ENCODE measurements at regions not wholly inside any gene's neighbourhood (a gene's known extent, or its start where the extent isn't known, plus 50 kb on each side); places are given as distances from the start of the nearest gene placed in this dataset.

DNA sequence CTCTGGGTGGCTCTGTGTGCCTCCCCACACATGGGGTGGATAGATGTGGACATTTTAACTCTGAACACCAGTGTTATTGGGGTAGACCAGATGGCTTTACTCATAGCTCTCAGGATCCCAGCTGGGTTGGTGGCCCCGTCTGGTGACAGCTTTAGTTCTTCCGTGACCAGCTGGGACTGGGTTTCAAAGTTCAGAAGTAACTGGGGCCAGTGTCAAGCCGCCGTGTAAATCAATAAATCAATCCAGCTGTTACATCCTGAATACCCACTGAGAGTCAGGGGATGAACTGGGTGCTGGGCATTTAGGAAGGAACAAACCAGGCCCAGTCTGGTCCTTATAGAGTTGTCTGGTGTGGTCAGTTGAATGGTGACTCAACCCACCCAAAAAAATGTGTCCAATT is 269.4 kb downstream of the CTTN start:
- Histone ChIP-seq H3K4me3 (no peak overlapping the region), H3K9me3 (no peaks in the 10 kb centered on the region), H3K27ac (no peak overlapping the region), H3K27me3 (ENCODE audit: insufficient read depth in 3 of 3, low read length in 2 of 3) (peaks cover 0 to 35% (median 2%) of the 10 kb centered on the region in 3 donors), H3K4me1 (peaks cover 7% of the 10 kb centered on the region), H3K36me3 (ENCODE audit: insufficient read depth in 1 of 2, low read depth in 1 of 2) (no peaks in the 10 kb centered on the region)
- intact Hi-C loops (cut with DNase I) = no loop called here
- DNase-seq (no peak), ATAC-seq (no peak)
- TF ChIP-seq, protein P1, sequence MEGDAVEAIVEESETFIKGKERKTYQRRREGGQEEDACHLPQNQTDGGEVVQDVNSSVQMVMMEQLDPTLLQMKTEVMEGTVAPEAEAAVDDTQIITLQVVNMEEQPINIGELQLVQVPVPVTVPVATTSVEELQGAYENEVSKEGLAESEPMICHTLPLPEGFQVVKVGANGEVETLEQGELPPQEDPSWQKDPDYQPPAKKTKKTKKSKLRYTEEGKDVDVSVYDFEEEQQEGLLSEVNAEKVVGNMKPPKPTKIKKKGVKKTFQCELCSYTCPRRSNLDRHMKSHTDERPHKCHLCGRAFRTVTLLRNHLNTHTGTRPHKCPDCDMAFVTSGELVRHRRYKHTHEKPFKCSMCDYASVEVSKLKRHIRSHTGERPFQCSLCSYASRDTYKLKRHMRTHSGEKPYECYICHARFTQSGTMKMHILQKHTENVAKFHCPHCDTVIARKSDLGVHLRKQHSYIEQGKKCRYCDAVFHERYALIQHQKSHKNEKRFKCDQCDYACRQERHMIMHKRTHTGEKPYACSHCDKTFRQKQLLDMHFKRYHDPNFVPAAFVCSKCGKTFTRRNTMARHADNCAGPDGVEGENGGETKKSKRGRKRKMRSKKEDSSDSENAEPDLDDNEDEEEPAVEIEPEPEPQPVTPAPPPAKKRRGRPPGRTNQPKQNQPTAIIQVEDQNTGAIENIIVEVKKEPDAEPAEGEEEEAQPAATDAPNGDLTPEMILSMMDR (IDR thresholded peaks at IDR 0.05) = no peak
- 36 to 56% (median 49%) methylated on average over 4 of the region's 4 CpGs for WGBS, 3 donors

DNA sequence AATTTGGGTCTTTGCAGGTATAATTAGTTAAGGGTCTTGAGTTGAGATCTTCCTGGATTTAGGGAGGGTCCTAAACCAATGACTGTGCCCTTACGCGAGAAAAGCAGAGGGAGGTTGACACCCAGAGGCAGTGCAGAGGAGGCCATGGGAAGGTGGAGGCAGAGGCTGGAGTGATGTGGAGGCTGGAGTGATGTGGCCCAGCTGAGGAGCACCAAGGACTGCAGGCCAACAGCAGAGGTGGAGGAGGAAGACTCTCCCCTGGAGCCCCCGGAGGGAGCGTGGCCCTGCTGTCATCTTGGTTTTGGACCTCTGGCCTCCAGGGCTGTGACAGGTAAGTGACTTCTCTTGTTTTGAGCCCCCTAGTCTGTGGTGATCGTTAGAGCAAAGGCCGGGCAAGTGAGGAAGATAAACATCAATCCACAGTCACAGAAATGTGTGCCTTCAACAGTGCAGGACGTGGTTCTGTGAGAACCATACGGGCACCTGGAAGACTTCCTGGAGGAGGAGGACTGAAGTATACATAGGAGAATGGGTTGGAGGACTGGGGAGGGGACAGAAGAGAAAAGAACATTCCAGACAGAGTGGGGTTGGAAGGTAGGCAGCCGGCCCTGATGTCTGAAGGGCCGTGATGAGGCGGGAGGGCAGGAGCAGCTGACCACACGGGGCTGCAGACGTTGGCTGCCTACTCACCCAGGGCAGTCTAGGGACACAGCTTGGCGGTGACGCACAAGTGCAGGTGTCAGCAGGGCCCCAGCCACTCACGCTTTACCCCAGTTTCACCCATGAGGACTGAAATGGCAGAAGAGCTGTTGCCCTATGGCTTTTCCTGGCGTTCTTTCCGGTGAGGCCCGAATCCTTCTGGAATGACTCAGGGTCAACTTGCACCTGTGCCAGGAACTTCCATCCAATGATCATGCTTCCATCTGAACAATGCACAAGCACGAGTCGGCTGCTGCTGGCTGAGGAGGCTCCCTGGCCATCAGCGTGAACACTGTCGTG is 270.2 kb downstream of the CTTN start:
- intact Hi-C loops (cut with DNase I) = no loop called here
- no peaks in the 10 kb centered on the region for H3K9me3 ChIP-seq
- DNase-seq (no peak), ATAC-seq (peak in 1 of 4 donors; percentile 21)
- no peak overlapping the region for H3K27ac ChIP-seq
- 50 to 58% (median 55%) methylated on average over 23 of the region's 23 CpGs for WGBS, 3 donors
- H3K36me3 ChIP-seq (ENCODE audit: insufficient read depth in 1 of 2, low read depth in 1 of 2) = no peaks in the 10 kb centered on the region
- H3K4me3 ChIP-seq = no peak overlapping the region
- TF ChIP-seq, protein P1 (IDR thresholded peaks at IDR 0.05) = no peak
- peaks cover 0 to 30% (median under 1%) of the 10 kb centered on the region in 3 donors for H3K27me3 ChIP-seq (ENCODE audit: insufficient read depth in 3 of 3, low read length in 2 of 3)
- H3K4me1 ChIP-seq = peaks cover 5% of the 10 kb centered on the region

DNA sequence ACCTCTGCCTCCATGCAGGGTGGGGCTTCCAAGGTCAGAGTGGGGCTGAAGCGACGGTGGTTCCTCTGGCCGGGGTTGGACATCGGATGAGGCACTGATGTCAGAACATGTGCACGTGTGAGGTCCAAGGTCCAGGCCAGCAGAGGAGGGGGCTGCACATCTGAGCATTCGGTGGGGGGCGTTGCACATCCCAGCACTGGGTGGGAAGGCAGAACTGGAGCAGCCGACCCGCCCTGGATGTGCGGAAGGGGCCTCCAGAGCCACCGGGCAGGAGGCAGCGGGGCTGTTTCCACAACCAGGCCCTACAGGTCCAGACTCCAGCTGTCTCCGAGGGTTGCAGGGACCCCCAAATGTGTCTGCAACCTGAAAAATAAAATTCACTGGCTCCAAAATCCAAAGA is 271.0 kb downstream of the CTTN start:
- no peak for ATAC-seq
- Histone ChIP-seq H3K27me3 (ENCODE audit: insufficient read depth in 3 of 3, low read length in 2 of 3) (peaks cover 0 to 29% (median 1%) of the 10 kb centered on the region in 3 donors), H3K27ac (no peak overlapping the region), H3K4me3 (no peak overlapping the region), H3K9me3 (no peaks in the 10 kb centered on the region), H3K4me1 (no peaks in the 10 kb centered on the region), H3K36me3 (ENCODE audit: insufficient read depth in 1 of 2, low read depth in 1 of 2) (no peaks in the 10 kb centered on the region)
- 67 to 76% (median 70%) methylated on average over 13 of the region's 13 CpGs for WGBS, 3 donors
- intact Hi-C loops (cut with DNase I) = no loop called here
- TF ChIP-seq, protein P1 (IDR thresholded peaks at IDR 0.05) = no peak
- no peak for DNase-seq

DNA sequence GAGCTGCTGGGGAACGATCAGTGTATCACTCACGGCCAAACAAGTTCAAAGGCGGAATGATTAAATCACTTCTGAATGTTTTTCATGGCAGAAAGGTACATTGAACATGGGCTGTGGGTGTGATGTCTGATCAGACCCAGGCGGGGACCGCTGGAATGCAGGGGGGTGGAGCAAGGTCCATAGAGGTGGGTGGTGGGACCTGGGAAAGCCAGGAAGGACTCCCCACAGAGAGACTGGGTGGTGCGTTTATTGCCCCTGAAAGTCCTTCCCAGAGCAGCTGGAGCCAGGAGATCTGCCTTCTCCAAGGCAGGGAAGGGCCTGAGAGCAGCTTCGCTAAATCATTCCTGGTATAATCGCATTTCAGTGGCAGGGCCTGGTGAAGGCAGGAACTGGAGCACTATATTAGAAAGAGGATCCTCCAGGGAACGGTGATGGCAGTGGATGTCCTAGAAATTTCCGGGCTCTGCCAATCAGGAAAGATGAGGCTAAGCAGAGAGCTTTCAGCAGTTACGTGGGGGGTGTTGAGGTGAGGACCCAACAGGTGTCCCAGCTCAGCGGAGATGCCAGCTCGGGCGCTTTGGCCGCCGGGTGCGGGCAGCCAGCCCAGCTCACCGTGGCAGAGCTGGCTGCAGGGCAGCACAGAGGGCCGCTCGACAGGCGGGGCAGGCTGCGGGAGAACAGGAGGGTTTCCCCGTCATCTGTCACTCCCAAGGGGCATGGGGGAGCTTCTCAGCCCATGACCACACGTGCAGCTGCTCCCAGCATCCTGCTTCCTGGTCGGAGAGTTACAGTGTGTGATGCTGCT is 271.7 kb downstream of the CTTN start:
- peaks cover 0 to 29% (median 1%) of the 10 kb centered on the region in 3 donors for H3K27me3 ChIP-seq (ENCODE audit: insufficient read depth in 3 of 3, low read length in 2 of 3)
- peak in 3 of 4 donors; percentile 37 to 75 (median 53) for ATAC-seq
- H3K27ac ChIP-seq = no peak overlapping the region
- H3K4me1 ChIP-seq = no peaks in the 10 kb centered on the region
- intact Hi-C loops (cut with DNase I) = no loop called here
- no peak overlapping the region for H3K4me3 ChIP-seq
- H3K36me3 ChIP-seq (ENCODE audit: insufficient read depth in 1 of 2, low read depth in 1 of 2) = no peaks in the 10 kb centered on the region
- TF ChIP-seq, protein P1 (IDR thresholded peaks at IDR 0.05) = no peak
- no peaks in the 10 kb centered on the region for H3K9me3 ChIP-seq
- WGBS, 3 donors = 32 to 37% (median 33%) methylated on average over 24 to 25 of the region's 25 CpGs
- no peak for DNase-seq
